ENCODE measurements at regions not wholly inside any gene's neighbourhood (a gene's known extent, or its start where the extent isn't known, plus 50 kb on each side); places are given as distances from the start of the nearest gene placed in this dataset.

GRCh38 chr1:4171480-4172450 is 271.7 kb upstream of the C1orf174 start:
- TF ChIP-seq CTCF (IDR thresholded peaks at IDR 0.05; ENCODE audit: insufficient read depth, low read length, severe bottlenecking), result no peak
- FAIRE-seq (no peak), DNase-seq (ENCODE audit: low read depth) (no peak)
- H3K27me3 ChIP-seq (ENCODE audit: control insufficient read depth, insufficient read depth, low read length), result no peaks in the 10 kb centered on the region
- H3K4me3 ChIP-seq (ENCODE audit: low read depth, low read length), result no peak overlapping the region
- H3K36me3 ChIP-seq (ENCODE audit: control insufficient read depth, insufficient read depth, low read length), result no peaks in the 10 kb centered on the region

- DNase-seq (ENCODE audit: low read depth) (no peak), FAIRE-seq (no peak)
- Histone ChIP-seq H3K27me3 (ENCODE audit: control insufficient read depth, insufficient read depth, low read length) (no peaks in the 10 kb centered on the region), H3K4me3 (ENCODE audit: low read depth, low read length) (no peak overlapping the region), H3K36me3 (ENCODE audit: control insufficient read depth, insufficient read depth, low read length) (no peaks in the 10 kb centered on the region)
- TF ChIP-seq CTCF (IDR thresholded peaks at IDR 0.05; ENCODE audit: insufficient read depth, low read length, severe bottlenecking), result no peak
These were observed 272.9 kb upstream of the C1orf174 start for GRCh38 chr1:4172644-4173599.

- H3K4me3 ChIP-seq (ENCODE audit: low read depth, low read length), result no peak overlapping the region
- DNase-seq (ENCODE audit: low read depth), result no peak
- no peaks in the 10 kb centered on the region for H3K36me3 ChIP-seq (ENCODE audit: control insufficient read depth, insufficient read depth, low read length)
- FAIRE-seq, result no peak
- no peaks in the 10 kb centered on the region for H3K27me3 ChIP-seq (ENCODE audit: control insufficient read depth, insufficient read depth, low read length)
- no peak for TF ChIP-seq CTCF (IDR thresholded peaks at IDR 0.05; ENCODE audit: insufficient read depth, low read length, severe bottlenecking)
These were observed 273.7 kb upstream of the C1orf174 start for GRCh38 chr1:4173731-4174130.

GRCh38 chr1:4174291-4175200 is 274.5 kb upstream of the C1orf174 start:
- no peaks in the 10 kb centered on the region for H3K27me3 ChIP-seq (ENCODE audit: control insufficient read depth, insufficient read depth, low read length)
- no peak for DNase-seq (ENCODE audit: low read depth)
- no peak for TF ChIP-seq CTCF (IDR thresholded peaks at IDR 0.05; ENCODE audit: insufficient read depth, low read length, severe bottlenecking)
- no peaks in the 10 kb centered on the region for H3K36me3 ChIP-seq (ENCODE audit: control insufficient read depth, insufficient read depth, low read length)
- no peak for FAIRE-seq
- H3K4me3 ChIP-seq (ENCODE audit: low read depth, low read length), result no peak overlapping the region
